ENCODE measurements at regions not wholly inside any gene's neighbourhood (a gene's known extent, or its start where the extent isn't known, plus 50 kb on each side); places are given as distances from the start of the nearest gene placed in this dataset.

DNA sequence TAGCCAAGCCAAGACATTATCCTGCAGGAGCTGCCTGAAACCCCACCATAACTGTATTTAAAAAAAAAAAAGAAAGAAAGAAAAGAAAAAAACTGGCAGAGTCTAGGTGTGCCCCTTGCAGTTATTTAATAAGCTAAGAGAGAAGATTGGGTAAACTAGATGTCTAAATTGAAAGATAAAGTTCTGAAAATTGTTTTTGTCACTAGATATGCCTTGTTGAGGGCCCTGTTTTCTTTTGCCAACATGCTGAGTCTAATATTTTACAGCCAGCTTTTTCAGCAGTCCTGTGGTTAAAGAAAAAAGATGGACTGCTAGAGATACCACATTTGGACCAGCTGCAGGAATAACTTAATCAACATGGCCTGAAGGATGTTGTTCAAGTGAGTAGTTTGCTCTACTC is 116.3 kb upstream of the TCF21 start:
- H3K4me1 ChIP-seq (ENCODE audit: control insufficient read depth in 4 of 4, insufficient read depth in 4 of 4, low read length in 3 of 4) = no peaks in the 10 kb centered on the region
- H3K36me3 ChIP-seq (ENCODE audit: control insufficient read depth in 4 of 4, insufficient read depth in 3 of 4, low read depth in 1 of 4, low read length in 3 of 4) = no peaks in the 10 kb centered on the region
- no peak overlapping the region for H3K9ac ChIP-seq (ENCODE audit: low read depth in 1 of 2, low read length in 2 of 2)
- no peaks in the 10 kb centered on the region for H3K9me3 ChIP-seq (ENCODE audit: control insufficient read depth in 4 of 4, low read length in 3 of 4)
- TF ChIP-seq JUND (IDR thresholded peaks at IDR 0.05) (no peak), FOXA1 (IDR thresholded peaks at IDR 0.05) (no peak), NR2F2 (IDR thresholded peaks at IDR 0.05) (no peak), EGR1 (IDR thresholded peaks at IDR 0.05; ENCODE audit: low read depth in 2 of 2) (no peak), YY1 (IDR thresholded peaks at IDR 0.05) (no peak), GABPA (IDR thresholded peaks at IDR 0.05 in 1 of 2, conservative IDR thresholded peaks at IDR 0.05 in 1 of 2) (no peak), TAF1 (conservative IDR thresholded peaks at IDR 0.05) (no peak), RAD21 (IDR thresholded peaks at IDR 0.05) (no peak), SP1 (IDR thresholded peaks at IDR 0.05) (no peak), HNF4G (IDR thresholded peaks at IDR 0.05) (no peak), RXRA (IDR thresholded peaks at IDR 0.05) (no peak), FOXA2 (IDR thresholded peaks at IDR 0.05) (no peak), HNF4A (conservative IDR thresholded peaks at IDR 0.05) (no peak)
- TF ChIP-seq, protein P1, sequence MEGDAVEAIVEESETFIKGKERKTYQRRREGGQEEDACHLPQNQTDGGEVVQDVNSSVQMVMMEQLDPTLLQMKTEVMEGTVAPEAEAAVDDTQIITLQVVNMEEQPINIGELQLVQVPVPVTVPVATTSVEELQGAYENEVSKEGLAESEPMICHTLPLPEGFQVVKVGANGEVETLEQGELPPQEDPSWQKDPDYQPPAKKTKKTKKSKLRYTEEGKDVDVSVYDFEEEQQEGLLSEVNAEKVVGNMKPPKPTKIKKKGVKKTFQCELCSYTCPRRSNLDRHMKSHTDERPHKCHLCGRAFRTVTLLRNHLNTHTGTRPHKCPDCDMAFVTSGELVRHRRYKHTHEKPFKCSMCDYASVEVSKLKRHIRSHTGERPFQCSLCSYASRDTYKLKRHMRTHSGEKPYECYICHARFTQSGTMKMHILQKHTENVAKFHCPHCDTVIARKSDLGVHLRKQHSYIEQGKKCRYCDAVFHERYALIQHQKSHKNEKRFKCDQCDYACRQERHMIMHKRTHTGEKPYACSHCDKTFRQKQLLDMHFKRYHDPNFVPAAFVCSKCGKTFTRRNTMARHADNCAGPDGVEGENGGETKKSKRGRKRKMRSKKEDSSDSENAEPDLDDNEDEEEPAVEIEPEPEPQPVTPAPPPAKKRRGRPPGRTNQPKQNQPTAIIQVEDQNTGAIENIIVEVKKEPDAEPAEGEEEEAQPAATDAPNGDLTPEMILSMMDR (IDR thresholded peaks at IDR 0.05; ENCODE audit: low read depth, low read length, missing input control) = no peak
- TF ChIP-seq, protein P2, sequence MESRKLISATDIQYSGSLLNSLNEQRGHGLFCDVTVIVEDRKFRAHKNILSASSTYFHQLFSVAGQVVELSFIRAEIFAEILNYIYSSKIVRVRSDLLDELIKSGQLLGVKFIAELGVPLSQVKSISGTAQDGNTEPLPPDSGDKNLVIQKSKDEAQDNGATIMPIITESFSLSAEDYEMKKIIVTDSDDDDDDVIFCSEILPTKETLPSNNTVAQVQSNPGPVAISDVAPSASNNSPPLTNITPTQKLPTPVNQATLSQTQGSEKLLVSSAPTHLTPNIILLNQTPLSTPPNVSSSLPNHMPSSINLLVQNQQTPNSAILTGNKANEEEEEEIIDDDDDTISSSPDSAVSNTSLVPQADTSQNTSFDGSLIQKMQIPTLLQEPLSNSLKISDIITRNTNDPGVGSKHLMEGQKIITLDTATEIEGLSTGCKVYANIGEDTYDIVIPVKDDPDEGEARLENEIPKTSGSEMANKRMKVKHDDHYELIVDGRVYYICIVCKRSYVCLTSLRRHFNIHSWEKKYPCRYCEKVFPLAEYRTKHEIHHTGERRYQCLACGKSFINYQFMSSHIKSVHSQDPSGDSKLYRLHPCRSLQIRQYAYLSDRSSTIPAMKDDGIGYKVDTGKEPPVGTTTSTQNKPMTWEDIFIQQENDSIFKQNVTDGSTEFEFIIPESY (IDR thresholded peaks at IDR 0.05) = no peak
- TF ChIP-seq, protein P3, sequence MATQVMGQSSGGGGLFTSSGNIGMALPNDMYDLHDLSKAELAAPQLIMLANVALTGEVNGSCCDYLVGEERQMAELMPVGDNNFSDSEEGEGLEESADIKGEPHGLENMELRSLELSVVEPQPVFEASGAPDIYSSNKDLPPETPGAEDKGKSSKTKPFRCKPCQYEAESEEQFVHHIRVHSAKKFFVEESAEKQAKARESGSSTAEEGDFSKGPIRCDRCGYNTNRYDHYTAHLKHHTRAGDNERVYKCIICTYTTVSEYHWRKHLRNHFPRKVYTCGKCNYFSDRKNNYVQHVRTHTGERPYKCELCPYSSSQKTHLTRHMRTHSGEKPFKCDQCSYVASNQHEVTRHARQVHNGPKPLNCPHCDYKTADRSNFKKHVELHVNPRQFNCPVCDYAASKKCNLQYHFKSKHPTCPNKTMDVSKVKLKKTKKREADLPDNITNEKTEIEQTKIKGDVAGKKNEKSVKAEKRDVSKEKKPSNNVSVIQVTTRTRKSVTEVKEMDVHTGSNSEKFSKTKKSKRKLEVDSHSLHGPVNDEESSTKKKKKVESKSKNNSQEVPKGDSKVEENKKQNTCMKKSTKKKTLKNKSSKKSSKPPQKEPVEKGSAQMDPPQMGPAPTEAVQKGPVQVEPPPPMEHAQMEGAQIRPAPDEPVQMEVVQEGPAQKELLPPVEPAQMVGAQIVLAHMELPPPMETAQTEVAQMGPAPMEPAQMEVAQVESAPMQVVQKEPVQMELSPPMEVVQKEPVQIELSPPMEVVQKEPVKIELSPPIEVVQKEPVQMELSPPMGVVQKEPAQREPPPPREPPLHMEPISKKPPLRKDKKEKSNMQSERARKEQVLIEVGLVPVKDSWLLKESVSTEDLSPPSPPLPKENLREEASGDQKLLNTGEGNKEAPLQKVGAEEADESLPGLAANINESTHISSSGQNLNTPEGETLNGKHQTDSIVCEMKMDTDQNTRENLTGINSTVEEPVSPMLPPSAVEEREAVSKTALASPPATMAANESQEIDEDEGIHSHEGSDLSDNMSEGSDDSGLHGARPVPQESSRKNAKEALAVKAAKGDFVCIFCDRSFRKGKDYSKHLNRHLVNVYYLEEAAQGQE (IDR thresholded peaks at IDR 0.05) = no peak
- TF ChIP-seq, protein P4, sequence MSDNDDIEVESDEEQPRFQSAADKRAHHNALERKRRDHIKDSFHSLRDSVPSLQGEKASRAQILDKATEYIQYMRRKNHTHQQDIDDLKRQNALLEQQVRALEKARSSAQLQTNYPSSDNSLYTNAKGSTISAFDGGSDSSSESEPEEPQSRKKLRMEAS (IDR thresholded peaks at IDR 0.05) = no peak
- TF ChIP-seq, protein P5, sequence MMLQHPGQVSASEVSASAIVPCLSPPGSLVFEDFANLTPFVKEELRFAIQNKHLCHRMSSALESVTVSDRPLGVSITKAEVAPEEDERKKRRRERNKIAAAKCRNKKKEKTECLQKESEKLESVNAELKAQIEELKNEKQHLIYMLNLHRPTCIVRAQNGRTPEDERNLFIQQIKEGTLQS (IDR thresholded peaks at IDR 0.05) = no peak
- no peak overlapping the region for H3K27ac ChIP-seq (ENCODE audit: low read depth in 1 of 2, low read length in 2 of 2)
- no peak for DNase-seq (ENCODE audit: low spot score)
- no peak overlapping the region for H3K4me3 ChIP-seq (ENCODE audit: low read depth in 1 of 3, low read length in 3 of 3)
- H3K27me3 ChIP-seq (ENCODE audit: control insufficient read depth in 4 of 4, insufficient read depth in 4 of 4, low read length in 3 of 4) = peaks cover 0 to 2% (median 0%) of the 10 kb centered on the region in 4 donors
